Neural progenitor cell (in vitro differentiated cells): ENCODE measurements at regions not wholly inside any gene's neighbourhood (a gene's known extent, or its start where the extent isn't known, plus 50 kb on each side); places are given as distances from the start of the nearest gene placed in this dataset.

ENCODE experiments used
- EZH2phosphoT487 ChIP-seq: fragments of 200-600 bp; sonication (generic); IDR thresholded peaks from 2 replicates; pipeline ENCODE4 v1.6.1; 2017; ENCODE audit warnings: antibody characterized with exemption
- TF ChIP-seq, protein P1 (sequence below): fragments of 200-600 bp; sonication (generic); IDR thresholded peaks from 2 replicates; pipeline ENCODE4 v1.5.1; 2017; ENCODE audit warnings: antibody characterized with exemption, mild to moderate bottlenecking

DNA sequence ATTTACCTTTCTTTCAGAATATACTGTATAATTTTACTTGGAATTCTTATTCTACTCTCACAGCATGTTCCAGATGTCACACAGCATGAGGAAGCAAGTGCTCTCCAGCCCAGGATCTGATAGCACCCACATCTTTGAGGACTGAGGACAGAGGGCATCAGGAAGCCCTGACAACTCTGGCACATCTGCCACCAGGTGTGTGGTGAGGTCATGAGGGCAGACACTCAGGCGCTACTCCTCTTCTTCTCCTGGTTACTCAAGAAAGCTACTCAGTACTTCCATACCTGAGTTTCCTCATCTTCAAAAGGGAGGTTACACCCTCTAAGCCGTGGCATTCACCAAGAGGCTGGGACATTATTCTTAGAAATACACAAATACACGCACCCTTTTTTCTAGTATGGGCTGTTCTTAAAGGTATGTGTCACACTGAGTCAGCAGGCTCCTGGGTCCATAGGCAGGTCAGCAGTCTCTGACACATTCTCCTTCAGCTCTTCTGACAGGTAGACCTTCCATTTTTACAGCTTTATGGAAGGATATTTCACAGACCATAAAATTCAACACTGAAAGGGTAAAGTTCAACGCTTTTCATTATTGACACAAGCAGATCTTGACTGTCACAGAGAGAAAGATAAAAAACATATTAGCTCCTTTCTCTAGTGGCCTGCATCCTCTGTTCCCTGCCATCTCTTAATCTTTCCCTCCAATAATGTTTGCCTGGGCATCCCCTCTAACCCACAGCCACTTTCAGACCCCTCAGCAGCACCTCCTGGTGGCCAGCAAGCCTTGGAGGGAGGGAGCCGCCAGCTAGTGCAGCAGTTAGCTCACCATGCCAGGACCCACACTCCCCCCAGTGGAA lies 103.2 kb upstream of the TJP1 start:
- TF ChIP-seq, protein P1, sequence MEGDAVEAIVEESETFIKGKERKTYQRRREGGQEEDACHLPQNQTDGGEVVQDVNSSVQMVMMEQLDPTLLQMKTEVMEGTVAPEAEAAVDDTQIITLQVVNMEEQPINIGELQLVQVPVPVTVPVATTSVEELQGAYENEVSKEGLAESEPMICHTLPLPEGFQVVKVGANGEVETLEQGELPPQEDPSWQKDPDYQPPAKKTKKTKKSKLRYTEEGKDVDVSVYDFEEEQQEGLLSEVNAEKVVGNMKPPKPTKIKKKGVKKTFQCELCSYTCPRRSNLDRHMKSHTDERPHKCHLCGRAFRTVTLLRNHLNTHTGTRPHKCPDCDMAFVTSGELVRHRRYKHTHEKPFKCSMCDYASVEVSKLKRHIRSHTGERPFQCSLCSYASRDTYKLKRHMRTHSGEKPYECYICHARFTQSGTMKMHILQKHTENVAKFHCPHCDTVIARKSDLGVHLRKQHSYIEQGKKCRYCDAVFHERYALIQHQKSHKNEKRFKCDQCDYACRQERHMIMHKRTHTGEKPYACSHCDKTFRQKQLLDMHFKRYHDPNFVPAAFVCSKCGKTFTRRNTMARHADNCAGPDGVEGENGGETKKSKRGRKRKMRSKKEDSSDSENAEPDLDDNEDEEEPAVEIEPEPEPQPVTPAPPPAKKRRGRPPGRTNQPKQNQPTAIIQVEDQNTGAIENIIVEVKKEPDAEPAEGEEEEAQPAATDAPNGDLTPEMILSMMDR, result peak; percentile 93
- no peak for TF ChIP-seq EZH2phosphoT487
